HFF-Myc (cell line): ENCODE measurements at regions not wholly inside any gene's neighbourhood (a gene's known extent, or its start where the extent isn't known, plus 50 kb on each side); places are given as distances from the start of the nearest gene placed in this dataset.

Experiments
- DNase-seq: peaks from one replicate; pipeline ENCODE4 v3.0.0-alpha.2; 2011; ENCODE audit warnings: low read depth; ENCODE audit errors: extremely low read depth
- H3K4me3 ChIP-seq: replicated peaks from 2 replicates; pipeline ENCODE4 v1.5.1; 2011; ENCODE audit warnings: low read depth, mild to moderate bottlenecking, control low read depth, low read length
- TF ChIP-seq, protein P1 (sequence below): IDR thresholded peaks from 2 replicates; pipeline ENCODE4 v1.5.1; 2012; ENCODE audit warnings: mild to moderate bottlenecking, low read depth, low read length, control low read depth; ENCODE audit errors: missing control alignments

DNA sequence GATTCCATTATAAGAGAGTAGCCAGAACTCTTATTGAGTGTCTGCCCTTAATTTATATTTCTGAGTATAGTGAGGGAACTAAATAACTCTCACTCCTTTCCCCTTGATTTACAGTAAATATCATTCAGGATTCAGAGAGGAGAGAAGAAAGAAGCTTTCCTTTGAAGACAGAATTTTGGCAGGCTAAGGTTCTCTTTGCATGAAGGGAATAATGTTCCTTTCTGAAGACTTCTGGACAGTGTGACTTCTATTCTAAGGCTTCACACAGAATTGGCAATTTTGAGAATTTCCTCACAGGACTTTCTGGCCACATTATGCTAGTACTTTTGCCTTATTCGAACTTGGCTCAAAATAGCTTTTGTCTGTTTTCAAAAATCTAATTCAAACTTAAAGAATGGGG, 352.2 kb upstream of the FBXO33 start:
- no peak for DNase-seq
- H3K4me3 ChIP-seq: no peak overlapping the region
- TF ChIP-seq, protein P1, sequence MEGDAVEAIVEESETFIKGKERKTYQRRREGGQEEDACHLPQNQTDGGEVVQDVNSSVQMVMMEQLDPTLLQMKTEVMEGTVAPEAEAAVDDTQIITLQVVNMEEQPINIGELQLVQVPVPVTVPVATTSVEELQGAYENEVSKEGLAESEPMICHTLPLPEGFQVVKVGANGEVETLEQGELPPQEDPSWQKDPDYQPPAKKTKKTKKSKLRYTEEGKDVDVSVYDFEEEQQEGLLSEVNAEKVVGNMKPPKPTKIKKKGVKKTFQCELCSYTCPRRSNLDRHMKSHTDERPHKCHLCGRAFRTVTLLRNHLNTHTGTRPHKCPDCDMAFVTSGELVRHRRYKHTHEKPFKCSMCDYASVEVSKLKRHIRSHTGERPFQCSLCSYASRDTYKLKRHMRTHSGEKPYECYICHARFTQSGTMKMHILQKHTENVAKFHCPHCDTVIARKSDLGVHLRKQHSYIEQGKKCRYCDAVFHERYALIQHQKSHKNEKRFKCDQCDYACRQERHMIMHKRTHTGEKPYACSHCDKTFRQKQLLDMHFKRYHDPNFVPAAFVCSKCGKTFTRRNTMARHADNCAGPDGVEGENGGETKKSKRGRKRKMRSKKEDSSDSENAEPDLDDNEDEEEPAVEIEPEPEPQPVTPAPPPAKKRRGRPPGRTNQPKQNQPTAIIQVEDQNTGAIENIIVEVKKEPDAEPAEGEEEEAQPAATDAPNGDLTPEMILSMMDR: no peak

DNA sequence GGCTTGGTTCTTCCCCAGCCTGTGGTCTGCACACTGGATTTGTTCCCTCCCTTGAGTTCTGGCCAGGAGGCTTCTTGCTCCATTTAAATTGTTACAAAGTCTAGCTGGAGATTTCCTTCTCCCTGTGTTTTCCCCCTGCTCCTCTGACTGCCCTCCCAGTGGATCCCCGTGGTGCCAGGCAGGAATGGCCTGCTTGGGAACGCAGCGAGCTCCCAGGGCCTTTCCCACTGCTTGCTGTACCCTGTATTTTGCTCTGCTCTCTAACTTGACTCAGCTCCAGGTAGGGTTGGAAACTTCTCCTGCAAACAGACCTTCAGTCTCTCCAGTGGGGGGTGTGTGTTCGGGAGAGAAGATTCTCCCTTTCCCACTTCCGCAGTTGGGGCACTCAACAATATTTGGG, 349.2 kb upstream of the FBXO33 start:
- H3K4me3 ChIP-seq: no peak overlapping the region
- TF ChIP-seq, protein P1: no peak
- no peak for DNase-seq

- no peak for DNase-seq
- H3K4me3 ChIP-seq: no peak overlapping the region
- TF ChIP-seq, protein P1: no peak
Observed at GRCh38 chr14:39773387-39774126, 341.3 kb upstream of the FBXO33 start.

DNA sequence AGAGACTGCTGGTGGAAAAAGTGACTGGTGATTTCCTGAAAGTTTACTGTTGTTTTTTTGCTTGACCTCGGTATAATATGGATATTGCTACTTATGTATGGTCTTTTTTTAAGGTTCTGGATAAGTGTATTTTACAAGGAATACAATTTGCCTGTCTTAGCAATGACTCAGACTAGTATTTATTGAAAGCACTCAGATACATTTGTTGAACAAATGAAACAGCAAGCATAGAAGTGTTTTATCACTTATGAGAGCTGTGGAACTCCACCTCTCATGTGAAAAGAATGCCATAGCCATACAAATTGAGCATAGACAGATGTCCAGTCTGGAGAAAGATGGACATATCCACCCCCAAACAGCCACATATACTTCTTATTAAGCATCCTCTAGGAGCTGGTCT, 340.4 kb upstream of the FBXO33 start:
- H3K4me3 ChIP-seq: no peak overlapping the region
- TF ChIP-seq, protein P1: no peak
- no peak for DNase-seq

DNA sequence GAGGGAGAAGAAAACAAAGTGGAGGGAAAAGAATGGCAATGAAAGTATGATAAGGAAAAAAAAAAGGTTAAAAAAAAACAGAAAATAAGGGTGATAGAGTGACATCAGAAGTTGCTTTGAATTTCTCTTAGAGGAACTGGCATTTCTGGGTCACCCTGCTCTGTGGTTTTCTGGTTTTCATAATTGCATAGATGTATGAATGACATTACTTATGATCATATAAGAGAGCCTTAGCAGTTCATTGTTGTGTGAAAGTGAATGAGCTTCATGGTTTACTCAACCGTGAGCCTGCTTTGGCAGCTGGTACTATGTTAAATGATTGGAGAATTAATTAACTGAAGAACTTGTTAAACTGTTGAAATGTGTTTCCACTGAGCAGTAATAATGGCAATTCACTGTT, 336.4 kb upstream of the FBXO33 start:
- no peak overlapping the region for H3K4me3 ChIP-seq
- no peak for DNase-seq
- TF ChIP-seq, protein P1: no peak

DNA sequence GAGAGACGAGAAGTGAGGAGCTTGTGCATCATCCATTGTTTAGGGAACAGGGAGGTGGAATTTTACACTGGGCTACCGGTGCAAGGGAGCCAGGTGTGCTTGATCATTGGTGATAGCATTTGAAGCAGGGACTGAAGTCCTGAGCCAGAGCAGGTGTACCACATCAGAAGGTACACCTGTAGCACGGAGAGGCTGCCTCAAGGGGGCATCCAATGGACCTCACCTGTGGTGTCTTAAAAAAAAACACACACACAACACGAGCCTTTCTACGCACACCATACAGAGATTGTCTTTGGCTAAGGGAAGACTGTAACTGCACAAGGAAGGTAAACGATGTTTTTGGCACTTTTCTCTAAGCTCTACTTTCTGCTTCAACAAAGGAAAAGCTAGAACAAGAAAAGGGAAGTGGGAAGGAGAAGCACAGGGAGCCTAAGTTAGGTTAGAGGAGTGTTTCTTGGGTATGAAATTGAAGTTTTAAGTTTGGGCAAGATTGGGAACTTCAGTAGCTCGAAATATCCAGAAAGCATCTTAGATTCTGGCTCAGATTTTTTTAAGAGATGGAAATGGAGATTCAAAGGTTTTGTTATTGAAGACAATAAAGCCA, 334.3 kb upstream of the FBXO33 start:
- TF ChIP-seq, protein P1: no peak
- DNase-seq: no peak
- no peak overlapping the region for H3K4me3 ChIP-seq
